ENCODE measurements at regions not wholly inside any gene's neighbourhood (a gene's known extent, or its start where the extent isn't known, plus 50 kb on each side); places are given as distances from the start of the nearest gene placed in this dataset.
"Not testable (repeated sequence)": the region's sequence is repeated elsewhere in the genome, so short reads cannot be mapped to it uniquely, and the experiment has no call there.

- no peaks in the 10 kb centered on the region for H3K27me3 ChIP-seq
- intact Hi-C loops (cut with DNase I), result no loop called here
- DNase-seq (no peak), ATAC-seq (no peak)
- no peak overlapping the region for H3K4me3 ChIP-seq
- peaks cover 0 to 13% (median 1%) of the 10 kb centered on the region in 4 donors for H3K4me1 ChIP-seq
- no peaks in the 10 kb centered on the region for H3K9me3 ChIP-seq
- 93% methylated on average over 6 of the region's 6 CpGs for WGBS (ENCODE audit: insufficient coverage, low coverage, low lambda C conversion rate, missing lambda C conversion rate)
- no peaks in the 10 kb centered on the region for H3K36me3 ChIP-seq
- H3K27ac ChIP-seq, result no peak overlapping the region
- TF ChIP-seq POLR2A (IDR thresholded peaks at IDR 0.05) (no peak), CTCF (IDR thresholded peaks at IDR 0.05) (no peak)
These were observed 255.7 kb upstream of the TBL1XR1 start for GRCh38 chr3:177452831-177453450.

GRCh38 chr3:177453451-177453844 is 256.2 kb upstream of the TBL1XR1 start:
- no peaks in the 10 kb centered on the region for H3K36me3 ChIP-seq
- H3K4me3 ChIP-seq, result no peak overlapping the region
- peaks cover 0 to 13% (median 1%) of the 10 kb centered on the region in 4 donors for H3K4me1 ChIP-seq
- H3K9me3 ChIP-seq, result no peaks in the 10 kb centered on the region
- DNase-seq, result no peak
- no peak for ATAC-seq
- TF ChIP-seq CTCF (IDR thresholded peaks at IDR 0.05) (no peak), POLR2A (IDR thresholded peaks at IDR 0.05) (no peak)
- H3K27ac ChIP-seq, result no peak overlapping the region
- 100% methylated on average over 2 of the region's 2 CpGs for WGBS (ENCODE audit: insufficient coverage, low coverage, low lambda C conversion rate, missing lambda C conversion rate)
- intact Hi-C loops (cut with DNase I), result no loop called here
- H3K27me3 ChIP-seq, result no peaks in the 10 kb centered on the region

GRCh38 chr3:177457204-177457603 is 259.9 kb upstream of the TBL1XR1 start:
- WGBS (ENCODE audit: insufficient coverage, low coverage, low lambda C conversion rate, missing lambda C conversion rate), result 100% methylated on average over 1 of the region's 1 CpG
- intact Hi-C loops (cut with DNase I); ATAC-seq: not testable (repeated sequence)

GRCh38 chr3:177459401-177459800 is 262.1 kb upstream of the TBL1XR1 start:
- no peaks in the 10 kb centered on the region for H3K9me3 ChIP-seq
- TF ChIP-seq POLR2A (IDR thresholded peaks at IDR 0.05) (no peak), CTCF (IDR thresholded peaks at IDR 0.05) (no peak)
- DNase-seq (no peak), ATAC-seq (peak; percentile 25 to 65 (median 43))
- 88% methylated on average over 2 of the region's 2 CpGs for WGBS (ENCODE audit: insufficient coverage, low coverage, low lambda C conversion rate, missing lambda C conversion rate)
- intact Hi-C loops (cut with DNase I), result no loop called here
- no peak overlapping the region for H3K4me3 ChIP-seq
- H3K27me3 ChIP-seq, result no peaks in the 10 kb centered on the region
- H3K27ac ChIP-seq, result no peak overlapping the region
- no peaks in the 10 kb centered on the region for H3K36me3 ChIP-seq
- peaks cover 0 to 17% (median 0%) of the 10 kb centered on the region in 4 donors for H3K4me1 ChIP-seq

More at GRCh38 chr3:177457204-177457603, 259.9 kb upstream of the TBL1XR1 start:
- H3K36me3 ChIP-seq, H3K9me3 ChIP-seq, H3K4me1 ChIP-seq, H3K27ac ChIP-seq, H3K27me3 ChIP-seq, DNase-seq, H3K4me3 ChIP-seq: not testable (repeated sequence)

- H3K4me3 ChIP-seq, result no peak overlapping the region
- TF ChIP-seq CTCF (IDR thresholded peaks at IDR 0.05) (no peak), POLR2A (IDR thresholded peaks at IDR 0.05) (no peak)
- H3K27me3 ChIP-seq, result no peaks in the 10 kb centered on the region
- H3K4me1 ChIP-seq, result peaks cover 0 to 23% (median 3%) of the 10 kb centered on the region in 4 donors
- DNase-seq, result no peak
- WGBS (ENCODE audit: insufficient coverage, low coverage, low lambda C conversion rate, missing lambda C conversion rate), result 52% methylated on average over 7 of the region's 7 CpGs
- H3K36me3 ChIP-seq, result no peaks in the 10 kb centered on the region
- ATAC-seq, result no peak
- no peaks in the 10 kb centered on the region for H3K9me3 ChIP-seq
- no peak overlapping the region for H3K27ac ChIP-seq
- intact Hi-C loops (cut with DNase I), result no loop called here
These were observed 262.8 kb upstream of the TBL1XR1 start for GRCh38 chr3:177460047-177460446.
